Tibial nerve (tissue), 4 donors: ENCODE measurements at regions not wholly inside any gene's neighbourhood (a gene's known extent, or its start where the extent isn't known, plus 50 kb on each side); places are given as distances from the start of the nearest gene placed in this dataset.

Experiments used
- CTCF ChIP-seq, 5 experiments: fragments of 200-600 bp in 3 of 5; fragments of 450-650 bp in 2 of 5; sonication (generic) in 3 of 5; IDR thresholded peaks; one replicate each; pipeline ENCODE4 v1.5.1; 2016 to 2019; ENCODE audit warnings: antibody characterized with exemption in 5 of 5, mild to moderate bottlenecking in 3 of 5, moderate library complexity in 2 of 5
- EP300 ChIP-seq, 2 donors: sonication (generic); formaldehyde crosslinking; IDR thresholded peaks; one replicate each; pipeline ENCODE4 v1.6.1; 2017; ENCODE audit warnings: antibody characterized with exemption in 2 of 2, mild to moderate bottlenecking in 1 of 2
- POLR2A ChIP-seq, 2 donors: fragments of 450-650 bp; IDR thresholded peaks; one replicate each; pipeline ENCODE4 v1.6.1; 2017; ENCODE audit warnings: antibody characterized with exemption in 2 of 2, mild to moderate bottlenecking in 2 of 2, moderate library complexity in 2 of 2

GRCh38 chr14:27012641-27013040, 414.8 kb upstream of the NOVA1 start:
- TF ChIP-seq CTCF (IDR thresholded peaks at IDR 0.05), result no peak
- no peak for TF ChIP-seq POLR2A (IDR thresholded peaks at IDR 0.05)
- no peak for TF ChIP-seq EP300 (IDR thresholded peaks at IDR 0.05)
